Stimulated activated CD4-positive, alpha-beta T cell treated with anti-CD3 and anti-CD28 coated beads, Interleukin-12 subunit alpha, Interleukin-12 subunit beta, amount 100 ng/mL, for 24 hours (primary cell): ENCODE measurements at regions not wholly inside any gene's neighbourhood (a gene's known extent, or its start where the extent isn't known, plus 50 kb on each side); places are given as distances from the start of the nearest gene placed in this dataset.

Experiments
- DNase-seq, 2 experiments: peaks; one replicate each; pipeline ENCODE4 v3.0.0-alpha.2; 2020; ENCODE audit warnings: low read depth in 2 of 2

GRCh38 chr18:76546088-76546435 is 51.0 kb upstream of the ZNF516 start:
- no peak for DNase-seq

- no peak for DNase-seq
Measured at GRCh38 chr18:76545433-76546087, 50.5 kb upstream of the ZNF516 start.

- no peak for DNase-seq
Measured at GRCh38 chr18:76544511-76545345, 49.7 kb upstream of the ZNF516 start.
